HG02798 (cell line): ENCODE measurements at regions not wholly inside any gene's neighbourhood (a gene's known extent, or its start where the extent isn't known, plus 50 kb on each side); places are given as distances from the start of the nearest gene placed in this dataset.

Source experiments
- ATAC-seq: cut with Tn5 transposase; IDR thresholded peaks from one replicate; pipeline ENCODE4 v1.9.1; 2021; ENCODE audit warnings: mild to moderate bottlenecking; ENCODE audit not compliant: unreplicated experiment, poor library complexity

DNA sequence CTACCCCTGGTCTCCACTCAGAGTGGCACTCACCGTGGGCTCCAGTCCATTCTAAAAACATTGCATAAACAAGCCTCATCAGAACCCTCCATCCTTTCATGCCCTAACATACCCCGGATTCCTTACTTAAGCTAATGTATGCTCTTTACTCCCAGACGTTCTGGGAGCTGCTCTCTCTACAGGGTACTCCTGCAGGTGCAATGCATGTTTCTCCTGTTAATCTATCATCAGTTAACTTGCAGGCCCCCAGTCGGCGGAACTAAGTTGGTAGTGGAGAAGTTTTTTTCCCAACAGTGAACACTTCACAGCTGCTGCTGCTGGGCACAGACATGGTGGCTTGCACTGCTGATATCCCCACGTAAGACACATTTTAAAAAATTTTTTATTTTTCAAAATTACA is 161.6 kb upstream of the FAT1 start:
- ATAC-seq: no peak

DNA sequence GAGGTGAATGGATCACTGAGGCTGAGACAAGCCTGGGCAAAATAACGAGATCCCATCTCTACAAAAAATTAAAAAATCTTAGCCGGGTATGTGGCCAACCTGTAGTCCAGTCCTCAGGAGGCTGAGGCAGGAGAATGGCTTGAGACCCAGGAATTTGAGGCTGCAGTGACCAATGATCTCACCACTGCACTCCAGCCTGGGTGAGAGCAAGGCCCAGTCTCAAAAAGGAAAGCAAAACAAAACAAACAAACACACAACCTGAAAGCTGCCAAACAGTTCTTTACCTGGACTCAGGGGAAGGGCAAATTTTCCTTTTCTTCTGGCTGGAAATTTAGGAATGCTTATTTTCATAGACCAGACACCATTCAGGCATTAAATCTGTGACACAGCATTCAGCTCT is 163.1 kb upstream of the FAT1 start:
- ATAC-seq: no peak

DNA sequence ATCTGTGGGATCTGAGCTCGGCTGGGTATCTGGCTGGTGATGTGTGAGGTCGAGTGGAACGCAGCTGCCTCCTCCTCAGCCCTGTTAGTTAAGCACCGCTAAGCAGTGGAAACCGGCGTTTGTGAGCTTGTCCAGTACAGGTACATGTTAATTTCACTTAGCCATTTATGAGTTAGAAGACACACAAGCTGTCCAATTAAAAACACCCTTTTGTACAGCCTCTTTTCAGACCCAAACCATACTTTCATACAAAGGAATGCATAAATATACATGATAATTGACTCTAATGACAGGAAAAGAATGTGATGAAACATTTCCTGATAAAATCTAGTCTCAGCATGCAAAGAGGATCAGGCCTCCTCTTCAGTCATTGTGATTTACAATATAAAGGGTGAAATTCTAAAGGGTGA is 163.6 kb upstream of the FAT1 start:
- ATAC-seq: no peak

GRCh38 chr4:186887752-186888151 is 164.1 kb upstream of the FAT1 start:
- no peak for ATAC-seq

DNA sequence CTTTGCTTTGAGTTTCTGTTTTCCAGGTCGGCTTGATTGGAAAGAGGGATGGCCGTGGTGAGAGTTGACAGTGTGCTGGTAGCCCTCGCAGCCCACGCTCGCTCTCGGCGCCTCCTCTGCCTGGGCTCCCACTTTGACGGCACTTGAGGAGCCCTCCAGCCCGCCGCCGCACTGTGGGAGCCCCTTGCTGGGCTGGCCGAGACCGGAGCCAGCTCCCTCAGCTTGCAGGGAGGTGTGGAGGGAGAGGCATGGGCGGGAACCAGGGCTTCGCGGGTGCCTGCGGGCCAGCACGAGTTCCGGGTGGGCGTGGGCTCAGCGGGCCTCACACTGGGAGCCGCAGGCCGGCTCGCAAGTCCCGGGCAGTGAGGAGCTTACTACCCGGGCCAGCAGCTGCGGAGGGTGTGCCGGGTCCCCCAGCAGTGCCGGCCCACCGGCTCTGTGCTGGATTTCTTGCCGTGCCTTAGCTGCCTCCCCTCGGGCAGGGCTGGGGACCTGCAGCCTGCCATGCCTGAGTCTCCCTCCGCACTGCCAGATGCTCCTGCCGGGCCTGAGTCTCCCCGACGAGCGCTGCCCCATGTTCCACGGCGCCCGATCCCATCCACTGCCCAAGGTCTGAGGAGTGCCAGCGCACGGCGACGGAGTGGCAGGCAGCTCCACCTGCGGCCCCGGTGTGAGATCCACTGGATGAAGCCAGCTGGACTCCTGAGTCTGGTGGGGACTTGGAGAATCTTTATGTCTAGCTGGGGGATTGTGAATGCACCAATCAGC is 166.4 kb upstream of the FAT1 start:
- no peak for ATAC-seq

DNA sequence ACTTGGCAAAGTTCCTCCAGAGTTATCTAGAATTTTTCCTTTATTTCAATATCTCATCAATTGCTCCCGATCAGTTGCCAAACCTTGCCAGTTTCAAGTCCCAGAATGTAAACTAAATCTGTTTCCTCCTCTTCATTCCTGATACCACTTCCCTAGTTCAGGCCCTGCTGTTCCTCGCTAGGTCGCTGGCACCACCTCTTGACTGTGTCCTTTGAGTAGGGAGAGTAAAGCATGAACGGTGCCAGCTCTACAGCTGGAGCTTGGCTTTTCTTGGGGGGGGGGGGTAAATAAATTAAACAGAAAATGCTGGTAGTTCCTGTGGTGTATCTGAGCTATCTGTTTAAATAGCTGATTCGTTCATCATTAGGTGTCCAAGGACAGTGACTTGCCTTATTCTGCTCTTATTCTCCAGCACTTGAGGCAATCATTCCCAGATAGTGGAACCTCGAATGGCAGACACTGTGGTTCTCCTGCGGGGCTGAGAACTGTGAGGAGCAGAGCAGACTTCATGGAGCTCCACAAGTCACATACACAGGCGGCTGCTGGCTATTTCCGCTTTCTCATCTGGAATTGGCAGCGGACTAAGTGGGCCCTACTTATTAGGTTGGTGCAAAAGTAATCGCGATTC is 168.3 kb upstream of the FAT1 start:
- ATAC-seq: no peak

- ATAC-seq: no peak
Observed at GRCh38 chr4:186898367-186898766, 174.7 kb upstream of the FAT1 start.

DNA sequence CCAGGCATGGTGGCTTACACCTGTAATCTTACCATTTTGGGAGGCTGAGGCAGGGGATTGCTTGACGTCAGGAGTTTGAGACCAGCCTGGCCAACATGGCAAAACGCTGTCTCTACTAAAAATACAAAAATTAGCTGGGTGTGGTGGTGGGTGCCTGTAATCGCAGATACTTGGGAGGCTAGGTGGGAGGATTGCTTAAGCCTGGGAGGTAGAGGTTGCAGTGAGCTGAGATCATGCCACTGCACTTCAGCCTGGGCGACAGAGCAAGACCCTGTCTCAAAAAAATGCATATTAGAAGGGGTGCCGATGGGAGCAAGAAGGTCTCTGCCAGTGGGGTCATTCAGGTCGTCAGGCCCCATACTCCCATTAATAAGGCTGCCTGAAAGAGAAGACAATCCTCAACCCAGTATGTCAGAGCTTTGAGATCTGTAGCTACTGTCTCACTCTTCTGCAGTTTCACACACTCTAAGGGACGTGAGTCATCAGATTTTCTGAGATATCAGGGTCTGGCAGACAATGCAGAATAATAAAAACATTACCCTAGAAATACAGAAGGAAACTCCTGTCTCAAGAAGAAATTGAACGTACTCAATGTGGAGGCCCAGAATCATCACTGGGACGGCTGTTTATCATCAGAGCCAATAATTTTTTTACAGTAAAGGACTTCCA is 176.7 kb upstream of the FAT1 start:
- ATAC-seq: no peak

DNA sequence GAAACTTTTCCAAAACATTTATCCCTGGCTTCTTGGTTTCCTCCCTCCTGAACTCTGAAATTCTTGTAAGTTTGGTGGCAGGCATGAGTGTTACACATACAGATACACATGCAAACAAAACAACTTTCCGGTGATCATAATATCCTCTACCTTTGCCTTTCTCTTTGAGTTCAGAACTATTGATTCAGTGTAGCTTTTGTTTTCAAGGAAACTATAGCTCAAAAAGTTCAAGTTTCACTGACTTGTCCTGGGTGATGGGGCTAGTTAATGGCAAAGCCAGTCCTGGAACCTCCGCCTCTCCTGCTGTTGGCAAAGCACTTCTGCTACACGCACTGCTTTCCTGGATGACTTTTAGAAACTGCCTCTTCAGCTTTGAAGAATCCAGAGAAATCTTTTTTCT is 177.3 kb upstream of the FAT1 start:
- ATAC-seq: no peak

DNA sequence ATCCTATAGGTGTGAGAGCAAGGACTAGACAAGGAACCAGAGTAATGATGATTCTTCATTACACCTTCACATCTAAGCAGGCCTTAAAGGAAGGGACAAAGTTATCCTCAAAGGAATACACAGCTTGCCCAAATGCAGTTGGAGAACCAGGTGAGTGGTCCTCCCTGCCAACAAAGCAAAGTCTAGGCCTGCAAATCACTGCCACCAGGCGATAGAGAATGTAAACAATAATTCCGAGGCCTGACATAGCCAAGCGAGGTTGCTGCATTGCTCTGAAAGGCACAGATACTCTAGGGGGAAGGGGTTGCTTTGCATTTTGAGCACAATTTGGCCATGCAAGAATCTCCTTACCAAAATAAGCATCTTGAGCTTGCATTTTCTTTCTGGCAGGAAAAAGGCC is 178.2 kb upstream of the FAT1 start:
- no peak for ATAC-seq

GRCh38 chr4:186902361-186902760 is 178.7 kb upstream of the FAT1 start:
- ATAC-seq: no peak

- ATAC-seq: no peak
Observed at GRCh38 chr4:186904101-186904500, 180.4 kb upstream of the FAT1 start.

GRCh38 chr4:186906722-186907121 is 183.1 kb upstream of the FAT1 start:
- no peak for ATAC-seq

DNA sequence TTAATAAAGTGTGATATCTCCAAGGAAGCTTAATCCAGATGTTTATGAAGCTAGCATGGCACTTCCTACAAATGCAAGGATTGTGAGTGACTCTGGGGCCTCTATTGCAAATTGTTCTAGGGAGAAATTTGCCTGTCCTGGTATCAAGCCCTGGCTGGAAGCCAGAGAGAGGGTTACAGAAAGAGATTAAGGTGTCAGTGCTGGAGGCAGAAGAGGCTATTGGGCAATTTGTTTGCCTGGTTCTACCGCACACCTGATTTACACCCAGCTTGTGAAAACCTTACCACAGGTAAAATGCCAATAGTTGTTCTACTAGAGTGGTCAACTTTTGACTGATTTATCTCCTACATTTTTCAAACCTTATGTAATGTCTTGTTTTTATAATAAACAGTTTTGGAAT is 186.7 kb upstream of the FAT1 start:
- no peak for ATAC-seq

- ATAC-seq: no peak
Observed at GRCh38 chr4:186912606-186913005, 188.9 kb upstream of the FAT1 start.

GRCh38 chr4:186915816-186916215 is 192.2 kb upstream of the FAT1 start:
- no peak for ATAC-seq

GRCh38 chr4:186917136-186917535 is 193.5 kb upstream of the FAT1 start:
- ATAC-seq: no peak

DNA sequence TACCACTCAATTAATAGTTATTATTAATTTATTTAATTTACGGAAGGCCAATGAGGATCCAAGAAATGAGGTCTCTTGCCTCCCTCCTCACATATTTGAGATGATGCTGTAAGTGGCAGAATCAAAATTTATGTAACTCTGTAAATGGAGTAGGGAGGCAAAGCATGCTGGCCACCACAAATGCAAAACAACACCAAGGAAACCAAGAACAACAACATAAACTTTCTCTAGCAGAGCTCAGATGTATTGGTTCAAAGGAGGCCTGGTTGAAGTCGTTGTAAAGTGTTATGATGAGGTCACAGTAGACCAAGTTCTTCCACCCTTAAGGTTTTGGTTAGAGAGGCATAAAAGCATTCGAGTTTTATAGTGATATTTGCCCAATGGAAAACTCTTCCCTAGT is 194.8 kb upstream of the FAT1 start:
- no peak for ATAC-seq

DNA sequence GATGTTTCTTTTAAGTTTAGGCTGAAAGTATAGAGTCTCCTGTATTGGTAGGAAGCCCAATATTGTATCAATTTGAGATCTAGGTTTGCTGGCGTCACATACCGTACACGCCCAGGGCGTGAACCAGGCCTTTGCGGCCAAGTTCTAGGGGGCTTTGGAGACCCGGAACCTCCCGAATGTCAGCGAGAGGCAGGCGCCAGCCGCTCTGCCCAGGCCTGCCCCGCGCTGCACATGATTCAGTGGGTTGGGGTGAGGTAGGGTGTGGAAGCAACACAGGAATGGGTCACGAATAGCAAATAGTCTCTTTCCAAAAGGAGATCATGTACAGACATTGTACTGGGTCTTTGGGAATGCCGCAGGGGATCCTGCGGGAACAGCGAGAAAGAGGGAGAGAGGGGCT is 195.7 kb upstream of the FAT1 start:
- no peak for ATAC-seq

- ATAC-seq: no peak
Observed at GRCh38 chr4:186920483-186920882, 196.8 kb upstream of the FAT1 start.

DNA sequence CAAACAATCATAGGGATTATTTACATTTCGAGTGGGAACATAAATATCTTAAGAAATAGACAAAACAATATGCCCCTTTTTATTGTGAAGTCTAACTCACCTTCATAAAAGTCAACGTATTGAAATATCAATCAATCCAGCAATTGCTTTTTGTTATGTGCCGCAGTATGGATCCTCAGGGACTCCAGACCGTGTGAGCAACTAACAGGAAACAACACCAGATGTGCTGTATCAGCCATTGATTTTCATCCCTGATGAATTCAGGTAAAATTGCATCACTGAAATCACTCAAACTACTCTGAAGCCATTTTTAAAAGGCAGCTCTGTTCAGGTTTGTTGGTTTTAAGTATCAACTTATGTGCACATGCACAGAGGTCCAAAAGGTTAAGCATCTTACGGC is 197.3 kb upstream of the FAT1 start:
- ATAC-seq: no peak

GRCh38 chr4:186924723-186925122 is 201.1 kb upstream of the FAT1 start:
- ATAC-seq: no peak
